ENCODE measurements at regions not wholly inside any gene's neighbourhood (a gene's known extent, or its start where the extent isn't known, plus 50 kb on each side); places are given as distances from the start of the nearest gene placed in this dataset.

DNA sequence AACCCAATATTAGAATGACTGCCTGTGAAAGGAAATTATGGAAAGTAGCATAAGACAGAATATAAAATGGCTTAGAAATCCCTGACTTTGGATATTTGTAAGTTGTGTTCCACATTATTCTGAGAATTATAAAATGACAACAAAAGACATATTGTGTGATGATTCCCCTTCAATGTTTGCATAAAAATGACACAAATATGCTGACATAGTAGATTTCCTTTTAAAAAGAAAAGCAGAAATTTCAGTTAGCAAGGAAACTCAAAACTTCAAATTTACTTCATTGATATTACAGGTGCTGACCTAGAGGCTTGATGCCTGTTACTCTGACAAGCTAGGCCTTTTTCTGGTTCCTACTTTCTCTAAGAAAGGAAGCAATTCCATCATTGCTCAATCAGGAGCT, 816.9 kb upstream of the HS3ST5 start:
- H3K27me3 Mint-ChIP-seq (ENCODE audit: insufficient read depth, low read depth, poor library complexity), result no peaks in the 10 kb centered on the region
- H3K27ac Mint-ChIP-seq, result no peak overlapping the region
- H3K9me2 ChIP-seq (ENCODE audit: insufficient read depth), result peaks cover 9% of the 10 kb centered on the region; the same call in 1 of the 2 replicates
- H3K27me3 ChIP-seq (ENCODE audit: insufficient read depth), result no peaks in the 10 kb centered on the region
- peaks cover 3% of the 10 kb centered on the region; the same call in 2 of the 3 replicates for H3K9me3 Mint-ChIP-seq
- H2AFZ ChIP-seq, result no peak overlapping the region
- no peak for ATAC-seq
- no peaks in the 10 kb centered on the region for H3K79me2 ChIP-seq (replicated peaks; ENCODE audit: insufficient read depth)
- no peak overlapping the region for H3K4me3 Mint-ChIP-seq
- H3K36me3 Mint-ChIP-seq (ENCODE audit: low read depth), result no peaks in the 10 kb centered on the region; the same call in 2 of the 3 replicates
- DNase-seq (ENCODE audit: low spot score), result no peak
- H3K4me2 ChIP-seq, result no peak overlapping the region
- TF ChIP-seq POLR2AphosphoS5 (IDR thresholded peaks at IDR 0.05; ENCODE audit: low read depth) (no peak), ZNF462 (CRISPR knock-in tag; IDR thresholded peaks at IDR 0.05) (no peak)
- no peaks in the 10 kb centered on the region for H4K20me1 ChIP-seq (replicated peaks; ENCODE audit: insufficient read depth)
- H3K27ac ChIP-seq (ENCODE audit: low read depth), result no peak overlapping the region
- H3K4me1 ChIP-seq (ENCODE audit: insufficient read depth), result no peaks in the 10 kb centered on the region
- no peaks in the 10 kb centered on the region for H3K4me1 Mint-ChIP-seq
- H3K36me3 ChIP-seq (ENCODE audit: insufficient read depth), result no peaks in the 10 kb centered on the region
- no peaks in the 10 kb centered on the region for H3F3A ChIP-seq (replicated peaks; ENCODE audit: low read depth)
- H3K4me3 ChIP-seq, result no peak overlapping the region

- no peaks in the 10 kb centered on the region for H3K27me3 ChIP-seq (ENCODE audit: insufficient read depth)
- H3K27ac ChIP-seq (ENCODE audit: low read depth), result no peak overlapping the region
- H3K9me2 ChIP-seq (ENCODE audit: insufficient read depth), result no peaks in the 10 kb centered on the region
- H3K4me1 ChIP-seq (ENCODE audit: insufficient read depth), result no peaks in the 10 kb centered on the region
- Mint-ChIP-seq H3K27ac (no peak overlapping the region), H3K4me3 (no peak overlapping the region), H3K4me1 (no peaks in the 10 kb centered on the region; the same call in 1 of the 3 replicates), H3K36me3 (ENCODE audit: low read depth) (no peaks in the 10 kb centered on the region), H3K27me3 (ENCODE audit: insufficient read depth, low read depth, poor library complexity) (no peaks in the 10 kb centered on the region), H3K9me3 (no peaks in the 10 kb centered on the region; the same call in 2 of the 3 replicates)
- no peaks in the 10 kb centered on the region for H3K36me3 ChIP-seq (ENCODE audit: insufficient read depth)
- no peak overlapping the region for H3K4me2 ChIP-seq
- H2AFZ ChIP-seq, result no peak overlapping the region
- H4K20me1 ChIP-seq (replicated peaks; ENCODE audit: insufficient read depth), result no peaks in the 10 kb centered on the region
- no peaks in the 10 kb centered on the region for H3K79me2 ChIP-seq (replicated peaks; ENCODE audit: insufficient read depth)
- no peaks in the 10 kb centered on the region for H3F3A ChIP-seq (replicated peaks; ENCODE audit: low read depth)
- ATAC-seq (peak; percentile 54; the same call in 2 of the 3 replicates), DNase-seq (ENCODE audit: low spot score) (peak; percentile 2)
- H3K4me3 ChIP-seq, result no peak overlapping the region
- no peak for TF ChIP-seq CREB1 (CRISPR knock-in tag; IDR thresholded peaks at IDR 0.05; ENCODE audit: low read depth)
- TF ChIP-seq, protein P1, sequence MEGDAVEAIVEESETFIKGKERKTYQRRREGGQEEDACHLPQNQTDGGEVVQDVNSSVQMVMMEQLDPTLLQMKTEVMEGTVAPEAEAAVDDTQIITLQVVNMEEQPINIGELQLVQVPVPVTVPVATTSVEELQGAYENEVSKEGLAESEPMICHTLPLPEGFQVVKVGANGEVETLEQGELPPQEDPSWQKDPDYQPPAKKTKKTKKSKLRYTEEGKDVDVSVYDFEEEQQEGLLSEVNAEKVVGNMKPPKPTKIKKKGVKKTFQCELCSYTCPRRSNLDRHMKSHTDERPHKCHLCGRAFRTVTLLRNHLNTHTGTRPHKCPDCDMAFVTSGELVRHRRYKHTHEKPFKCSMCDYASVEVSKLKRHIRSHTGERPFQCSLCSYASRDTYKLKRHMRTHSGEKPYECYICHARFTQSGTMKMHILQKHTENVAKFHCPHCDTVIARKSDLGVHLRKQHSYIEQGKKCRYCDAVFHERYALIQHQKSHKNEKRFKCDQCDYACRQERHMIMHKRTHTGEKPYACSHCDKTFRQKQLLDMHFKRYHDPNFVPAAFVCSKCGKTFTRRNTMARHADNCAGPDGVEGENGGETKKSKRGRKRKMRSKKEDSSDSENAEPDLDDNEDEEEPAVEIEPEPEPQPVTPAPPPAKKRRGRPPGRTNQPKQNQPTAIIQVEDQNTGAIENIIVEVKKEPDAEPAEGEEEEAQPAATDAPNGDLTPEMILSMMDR (conservative IDR thresholded peaks at IDR 0.05; ENCODE audit: low read depth in 2 of 2), result no peak
- TF ChIP-seq ZNF114 (CRISPR knock-in tag; IDR thresholded peaks at IDR 0.05), result no peak
- no peak for TF ChIP-seq POLR2AphosphoS5 (IDR thresholded peaks at IDR 0.05; ENCODE audit: low read depth)
- TF ChIP-seq, protein P2, sequence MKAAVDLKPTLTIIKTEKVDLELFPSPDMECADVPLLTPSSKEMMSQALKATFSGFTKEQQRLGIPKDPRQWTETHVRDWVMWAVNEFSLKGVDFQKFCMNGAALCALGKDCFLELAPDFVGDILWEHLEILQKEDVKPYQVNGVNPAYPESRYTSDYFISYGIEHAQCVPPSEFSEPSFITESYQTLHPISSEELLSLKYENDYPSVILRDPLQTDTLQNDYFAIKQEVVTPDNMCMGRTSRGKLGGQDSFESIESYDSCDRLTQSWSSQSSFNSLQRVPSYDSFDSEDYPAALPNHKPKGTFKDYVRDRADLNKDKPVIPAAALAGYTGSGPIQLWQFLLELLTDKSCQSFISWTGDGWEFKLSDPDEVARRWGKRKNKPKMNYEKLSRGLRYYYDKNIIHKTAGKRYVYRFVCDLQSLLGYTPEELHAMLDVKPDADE (IDR thresholded peaks at IDR 0.05), result no peak
- TF ChIP-seq, protein P3, sequence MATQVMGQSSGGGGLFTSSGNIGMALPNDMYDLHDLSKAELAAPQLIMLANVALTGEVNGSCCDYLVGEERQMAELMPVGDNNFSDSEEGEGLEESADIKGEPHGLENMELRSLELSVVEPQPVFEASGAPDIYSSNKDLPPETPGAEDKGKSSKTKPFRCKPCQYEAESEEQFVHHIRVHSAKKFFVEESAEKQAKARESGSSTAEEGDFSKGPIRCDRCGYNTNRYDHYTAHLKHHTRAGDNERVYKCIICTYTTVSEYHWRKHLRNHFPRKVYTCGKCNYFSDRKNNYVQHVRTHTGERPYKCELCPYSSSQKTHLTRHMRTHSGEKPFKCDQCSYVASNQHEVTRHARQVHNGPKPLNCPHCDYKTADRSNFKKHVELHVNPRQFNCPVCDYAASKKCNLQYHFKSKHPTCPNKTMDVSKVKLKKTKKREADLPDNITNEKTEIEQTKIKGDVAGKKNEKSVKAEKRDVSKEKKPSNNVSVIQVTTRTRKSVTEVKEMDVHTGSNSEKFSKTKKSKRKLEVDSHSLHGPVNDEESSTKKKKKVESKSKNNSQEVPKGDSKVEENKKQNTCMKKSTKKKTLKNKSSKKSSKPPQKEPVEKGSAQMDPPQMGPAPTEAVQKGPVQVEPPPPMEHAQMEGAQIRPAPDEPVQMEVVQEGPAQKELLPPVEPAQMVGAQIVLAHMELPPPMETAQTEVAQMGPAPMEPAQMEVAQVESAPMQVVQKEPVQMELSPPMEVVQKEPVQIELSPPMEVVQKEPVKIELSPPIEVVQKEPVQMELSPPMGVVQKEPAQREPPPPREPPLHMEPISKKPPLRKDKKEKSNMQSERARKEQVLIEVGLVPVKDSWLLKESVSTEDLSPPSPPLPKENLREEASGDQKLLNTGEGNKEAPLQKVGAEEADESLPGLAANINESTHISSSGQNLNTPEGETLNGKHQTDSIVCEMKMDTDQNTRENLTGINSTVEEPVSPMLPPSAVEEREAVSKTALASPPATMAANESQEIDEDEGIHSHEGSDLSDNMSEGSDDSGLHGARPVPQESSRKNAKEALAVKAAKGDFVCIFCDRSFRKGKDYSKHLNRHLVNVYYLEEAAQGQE (IDR thresholded peaks at IDR 0.05; ENCODE audit: unreplicated experiment), result no peak
These were observed 795.1 kb upstream of the HS3ST5 start for GRCh38 chr6:115137910-115138309.

Data from GM23338 (cell line).